Upper lobe of left lung (tissue), 4 donors: ENCODE measurements at regions not wholly inside any gene's neighbourhood (a gene's known extent, or its start where the extent isn't known, plus 50 kb on each side); places are given as distances from the start of the nearest gene placed in this dataset.

ENCODE experiments used
- EP300 ChIP-seq, 4 donors: sonication (generic); formaldehyde crosslinking; IDR thresholded peaks; one replicate each; pipeline ENCODE4 v1.5.1; 2017; ENCODE audit warnings: antibody characterized with exemption in 4 of 4, control low read depth in 2 of 4
- POLR2AphosphoS5 ChIP-seq, 2 donors: sonication (generic); formaldehyde crosslinking; IDR thresholded peaks; one replicate each; pipeline ENCODE4 v1.5.1; 2017; ENCODE audit warnings: antibody characterized with exemption in 2 of 2
- TF ChIP-seq, protein P1 (sequence below), 6 experiments: fragments of 450-650 bp in 4 of 6; fragments of 200-600 bp in 2 of 6; sonication (generic) in 2 of 6; IDR thresholded peaks; one replicate each; pipeline ENCODE4 v1.5.1; 2016 to 2019; ENCODE audit warnings: antibody characterized with exemption in 6 of 6

DNA sequence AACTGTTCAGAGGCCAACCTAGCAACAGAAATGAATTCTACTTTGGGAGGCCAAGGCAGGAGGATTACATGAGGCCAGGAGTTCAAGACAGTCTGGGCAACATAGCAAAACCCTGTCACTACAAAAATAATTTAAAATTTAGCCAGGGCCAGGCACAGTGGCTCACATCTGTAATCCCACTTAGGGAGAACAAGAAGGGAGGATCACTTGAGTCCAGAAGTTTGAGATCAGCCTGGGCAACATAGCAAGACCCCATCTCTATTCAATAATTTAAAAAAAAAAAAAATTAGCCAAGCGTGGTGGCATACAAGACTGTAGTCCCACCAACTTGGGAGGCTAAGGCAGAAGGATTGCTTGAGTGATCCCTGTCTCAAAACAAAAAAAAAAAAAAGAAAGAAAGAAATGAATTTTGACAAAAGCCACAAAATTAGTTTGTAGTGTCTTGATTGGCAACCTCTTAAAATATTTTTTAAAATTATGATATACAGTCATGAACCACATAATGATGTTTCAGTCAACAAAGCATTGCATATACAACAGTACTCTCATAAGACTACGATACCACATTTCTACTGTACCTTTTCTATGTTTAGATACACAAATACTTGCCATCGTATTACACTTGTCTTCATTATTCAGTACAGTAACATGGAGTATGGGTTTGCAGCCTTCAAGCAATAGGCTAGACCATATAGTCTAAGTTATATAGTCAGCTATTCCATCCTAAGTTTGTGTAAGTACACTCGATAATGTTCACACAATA, 130.7 kb downstream of the ZFP36L2 start:
- TF ChIP-seq EP300 (IDR thresholded peaks at IDR 0.05) = no peak
- TF ChIP-seq, protein P1, sequence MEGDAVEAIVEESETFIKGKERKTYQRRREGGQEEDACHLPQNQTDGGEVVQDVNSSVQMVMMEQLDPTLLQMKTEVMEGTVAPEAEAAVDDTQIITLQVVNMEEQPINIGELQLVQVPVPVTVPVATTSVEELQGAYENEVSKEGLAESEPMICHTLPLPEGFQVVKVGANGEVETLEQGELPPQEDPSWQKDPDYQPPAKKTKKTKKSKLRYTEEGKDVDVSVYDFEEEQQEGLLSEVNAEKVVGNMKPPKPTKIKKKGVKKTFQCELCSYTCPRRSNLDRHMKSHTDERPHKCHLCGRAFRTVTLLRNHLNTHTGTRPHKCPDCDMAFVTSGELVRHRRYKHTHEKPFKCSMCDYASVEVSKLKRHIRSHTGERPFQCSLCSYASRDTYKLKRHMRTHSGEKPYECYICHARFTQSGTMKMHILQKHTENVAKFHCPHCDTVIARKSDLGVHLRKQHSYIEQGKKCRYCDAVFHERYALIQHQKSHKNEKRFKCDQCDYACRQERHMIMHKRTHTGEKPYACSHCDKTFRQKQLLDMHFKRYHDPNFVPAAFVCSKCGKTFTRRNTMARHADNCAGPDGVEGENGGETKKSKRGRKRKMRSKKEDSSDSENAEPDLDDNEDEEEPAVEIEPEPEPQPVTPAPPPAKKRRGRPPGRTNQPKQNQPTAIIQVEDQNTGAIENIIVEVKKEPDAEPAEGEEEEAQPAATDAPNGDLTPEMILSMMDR (IDR thresholded peaks at IDR 0.05) = no peak
- TF ChIP-seq POLR2AphosphoS5 (IDR thresholded peaks at IDR 0.05) = no peak
